Ascending aorta (tissue), 2 donors: ENCODE measurements at regions not wholly inside any gene's neighbourhood (a gene's known extent, or its start where the extent isn't known, plus 50 kb on each side); places are given as distances from the start of the nearest gene placed in this dataset.
A peak's percentile ranks its signal among the peaks of the same experiment; 100 is the strongest.

Source experiments
- DNase-seq, 2 donors: peaks; one replicate each; pipeline ENCODE4 v3.0.0-alpha.2; 2019; ENCODE audit warnings: low spot score in 2 of 2
- H3K27ac ChIP-seq, 2 donors: fragments of 200-600 bp; sonication (generic); one replicate each; pipeline ENCODE4 v1.5.1; 2016 to 2017; ENCODE audit warnings: mild to moderate bottlenecking in 1 of 2
- H3K27me3 ChIP-seq: fragments of 200-600 bp; sonication (generic); one replicate; pipeline ENCODE4 v1.5.1; 2017
- H3K36me3 ChIP-seq, 2 donors: fragments of 200-600 bp; sonication (generic); one replicate each; pipeline ENCODE4 v1.5.1; 2016
- H3K4me1 ChIP-seq, 2 donors: fragments of 200-600 bp; sonication (generic); one replicate each; pipeline ENCODE4 v1.5.1; 2016 to 2017; ENCODE audit warnings: mild to moderate bottlenecking in 1 of 2
- H3K4me3 ChIP-seq, 2 donors: fragments of 200-600 bp; sonication (generic); one replicate each; pipeline ENCODE4 v1.5.1; 2016 to 2017; ENCODE audit warnings: mild to moderate bottlenecking in 1 of 2
- H3K9me3 ChIP-seq, 2 donors: fragments of 200-600 bp; sonication (generic); one replicate each; pipeline ENCODE4 v1.5.1; 2016
- intact Hi-C: fragments of 100-400 bp; cut with DNase I; formaldehyde crosslinking; loops from one replicate; pipeline ENCODE4 v1.15.1; 2023
- TF ChIP-seq, protein P1 (sequence below), 3 experiments: fragments of 200-600 bp in 2 of 3; fragments of 450-650 bp in 1 of 3; sonication (generic) in 2 of 3; IDR thresholded peaks; one replicate each; pipeline ENCODE4 v1.5.1; 2016 to 2019; ENCODE audit warnings: antibody characterized with exemption in 3 of 3, mild to moderate bottlenecking in 1 of 3, moderate library complexity in 1 of 3

DNA sequence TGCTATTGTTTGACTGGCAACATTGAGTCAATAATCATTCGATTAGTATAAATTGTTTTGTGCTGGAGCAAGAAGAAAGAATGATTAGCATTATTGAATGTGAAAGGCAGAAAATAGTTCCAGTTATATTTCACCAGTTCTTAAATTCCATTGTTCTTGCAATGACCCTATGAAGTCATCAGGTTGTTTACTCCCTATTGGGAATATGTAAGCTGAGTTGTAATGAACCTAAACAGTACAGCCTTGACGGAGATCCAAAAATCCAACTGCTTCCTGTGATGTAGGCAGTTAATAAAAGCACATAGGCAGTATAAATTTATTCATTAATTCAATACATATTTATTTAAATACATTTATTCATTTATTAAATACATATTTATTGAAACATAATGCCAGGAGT, 947.5 kb downstream of the PCDH7 start:
- Histone ChIP-seq H3K27me3 (no peaks in the 10 kb centered on the region), H3K4me1 (no peaks in the 10 kb centered on the region), H3K27ac (no peak overlapping the region), H3K36me3 (no peaks in the 10 kb centered on the region), H3K4me3 (no peak overlapping the region), H3K9me3 (no peaks in the 10 kb centered on the region)
- intact Hi-C loops: no loop called here
- DNase-seq: no peak
- TF ChIP-seq, protein P1, sequence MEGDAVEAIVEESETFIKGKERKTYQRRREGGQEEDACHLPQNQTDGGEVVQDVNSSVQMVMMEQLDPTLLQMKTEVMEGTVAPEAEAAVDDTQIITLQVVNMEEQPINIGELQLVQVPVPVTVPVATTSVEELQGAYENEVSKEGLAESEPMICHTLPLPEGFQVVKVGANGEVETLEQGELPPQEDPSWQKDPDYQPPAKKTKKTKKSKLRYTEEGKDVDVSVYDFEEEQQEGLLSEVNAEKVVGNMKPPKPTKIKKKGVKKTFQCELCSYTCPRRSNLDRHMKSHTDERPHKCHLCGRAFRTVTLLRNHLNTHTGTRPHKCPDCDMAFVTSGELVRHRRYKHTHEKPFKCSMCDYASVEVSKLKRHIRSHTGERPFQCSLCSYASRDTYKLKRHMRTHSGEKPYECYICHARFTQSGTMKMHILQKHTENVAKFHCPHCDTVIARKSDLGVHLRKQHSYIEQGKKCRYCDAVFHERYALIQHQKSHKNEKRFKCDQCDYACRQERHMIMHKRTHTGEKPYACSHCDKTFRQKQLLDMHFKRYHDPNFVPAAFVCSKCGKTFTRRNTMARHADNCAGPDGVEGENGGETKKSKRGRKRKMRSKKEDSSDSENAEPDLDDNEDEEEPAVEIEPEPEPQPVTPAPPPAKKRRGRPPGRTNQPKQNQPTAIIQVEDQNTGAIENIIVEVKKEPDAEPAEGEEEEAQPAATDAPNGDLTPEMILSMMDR (IDR thresholded peaks at IDR 0.05): no peak

DNA sequence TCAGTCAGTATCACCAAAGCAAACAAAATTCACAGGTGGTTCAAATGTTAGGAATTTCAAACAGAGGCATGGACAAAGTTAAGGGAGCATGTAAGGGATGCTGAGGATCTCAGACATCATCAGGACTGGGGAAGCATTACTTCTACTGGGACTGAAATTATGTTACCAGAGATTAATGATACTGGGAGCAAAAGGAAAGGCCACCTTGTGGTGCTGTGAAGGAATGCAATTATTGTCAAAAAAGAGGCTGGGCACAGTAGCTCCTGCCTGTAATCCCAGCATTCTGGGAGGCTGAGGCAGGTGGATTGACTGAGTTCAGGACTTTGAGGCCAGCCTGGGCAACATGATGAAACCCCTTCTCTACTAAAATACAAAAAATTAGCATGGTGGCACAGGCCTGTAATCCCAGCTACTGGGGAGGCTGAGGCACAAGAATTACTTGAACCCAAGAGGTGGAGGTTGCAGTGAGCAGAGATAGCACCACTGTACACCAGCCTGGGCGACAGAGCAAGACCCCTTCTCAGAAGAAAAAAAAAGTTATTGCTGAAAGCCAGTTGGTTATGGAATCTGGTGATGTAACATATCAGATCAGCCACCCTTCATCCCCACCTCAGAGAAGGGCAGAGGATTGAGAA, 954.3 kb downstream of the PCDH7 start:
- no peak for DNase-seq
- intact Hi-C loops: no loop called here
- H3K4me1 ChIP-seq: no peaks in the 10 kb centered on the region
- no peaks in the 10 kb centered on the region for H3K9me3 ChIP-seq
- H3K27me3 ChIP-seq: no peaks in the 10 kb centered on the region
- H3K27ac ChIP-seq: no peak overlapping the region
- no peaks in the 10 kb centered on the region for H3K36me3 ChIP-seq
- TF ChIP-seq, protein P1 (IDR thresholded peaks at IDR 0.05): peak in 2 of 3 experiments; percentile 19 to 44
- no peak overlapping the region for H3K4me3 ChIP-seq

DNA sequence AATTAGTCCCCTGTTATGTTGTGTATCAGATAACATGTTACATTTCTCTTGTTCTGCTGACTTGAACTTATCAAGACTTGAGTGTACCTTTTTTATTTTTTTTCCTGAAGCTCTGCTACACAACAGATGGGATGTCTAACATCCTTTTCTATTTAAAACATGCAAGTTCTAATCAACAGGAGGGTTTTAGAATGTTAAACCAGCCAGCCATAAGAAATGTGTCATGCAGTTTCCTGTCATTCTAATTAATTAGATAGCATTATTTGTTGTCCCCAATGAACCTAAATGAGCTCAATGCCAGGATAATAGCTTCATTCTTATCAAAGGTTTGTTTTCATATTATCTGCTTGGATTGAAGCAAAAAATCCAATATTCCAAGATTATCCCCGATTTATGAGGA, 958.2 kb downstream of the PCDH7 start:
- Histone ChIP-seq H3K36me3 (no peaks in the 10 kb centered on the region), H3K27ac (no peak overlapping the region), H3K4me1 (no peaks in the 10 kb centered on the region), H3K27me3 (no peaks in the 10 kb centered on the region), H3K9me3 (no peaks in the 10 kb centered on the region), H3K4me3 (no peak overlapping the region)
- intact Hi-C loops: no loop called here
- DNase-seq: no peak
- TF ChIP-seq, protein P1 (IDR thresholded peaks at IDR 0.05): no peak

DNA sequence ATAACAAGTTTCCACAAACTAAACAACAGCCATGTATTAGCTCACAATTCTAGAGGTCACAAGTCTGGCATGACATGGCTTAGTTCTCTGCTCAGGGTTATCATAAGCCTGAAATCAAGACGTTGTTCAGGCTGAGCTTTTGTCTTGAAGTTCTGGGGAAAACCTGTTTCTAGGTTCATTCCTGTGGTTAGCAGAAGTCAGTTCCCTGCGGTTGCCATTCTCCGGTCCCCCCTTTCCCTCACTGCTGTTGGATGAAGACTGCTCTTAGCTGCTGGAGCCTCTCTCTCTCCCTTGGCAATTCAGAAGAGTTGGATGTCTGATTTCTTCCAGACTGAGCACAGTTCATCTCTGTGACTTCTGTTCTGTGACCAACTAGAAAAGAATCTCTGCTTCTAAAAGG, 962.6 kb downstream of the PCDH7 start:
- H3K4me3 ChIP-seq: no peak overlapping the region
- H3K36me3 ChIP-seq: no peaks in the 10 kb centered on the region
- no peak overlapping the region for H3K27ac ChIP-seq
- intact Hi-C loops: no loop called here
- TF ChIP-seq, protein P1 (IDR thresholded peaks at IDR 0.05): no peak
- H3K27me3 ChIP-seq: no peaks in the 10 kb centered on the region
- DNase-seq: no peak
- H3K4me1 ChIP-seq: no peaks in the 10 kb centered on the region
- no peaks in the 10 kb centered on the region for H3K9me3 ChIP-seq

DNA sequence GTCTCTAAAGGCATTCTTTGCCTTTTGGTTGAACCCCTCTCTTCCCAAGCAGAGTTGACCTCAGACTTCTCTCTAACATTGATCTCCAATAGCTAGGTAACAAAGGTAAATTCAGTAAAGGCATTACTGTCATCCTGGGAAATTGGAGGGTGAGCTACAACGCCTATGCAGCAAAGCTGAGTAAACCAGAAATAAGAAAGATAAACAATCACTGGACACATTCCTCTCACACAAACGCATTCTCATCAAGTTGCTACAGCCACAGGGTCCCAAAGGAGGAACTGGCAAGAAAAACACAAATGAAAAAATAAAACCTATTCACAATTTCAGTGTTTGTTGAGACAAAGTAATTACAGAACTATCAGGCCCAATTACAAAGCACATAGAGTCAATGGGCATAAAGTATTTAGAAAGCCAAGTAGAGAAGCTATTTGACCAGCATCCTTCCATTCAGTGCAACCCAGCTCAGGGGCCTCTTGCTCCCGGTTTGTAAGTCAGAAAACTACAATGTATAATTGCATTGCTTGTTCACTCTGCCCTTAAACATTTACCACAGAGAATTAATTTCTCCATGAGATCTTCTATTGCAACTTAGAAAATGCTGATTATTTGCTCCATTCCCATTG, 967.7 kb downstream of the PCDH7 start:
- no peak overlapping the region for H3K4me3 ChIP-seq
- no peaks in the 10 kb centered on the region for H3K27me3 ChIP-seq
- no peaks in the 10 kb centered on the region for H3K4me1 ChIP-seq
- H3K9me3 ChIP-seq: no peaks in the 10 kb centered on the region
- DNase-seq: no peak
- TF ChIP-seq, protein P1 (IDR thresholded peaks at IDR 0.05): no peak
- no peak overlapping the region for H3K27ac ChIP-seq
- no peaks in the 10 kb centered on the region for H3K36me3 ChIP-seq
- intact Hi-C loops: no loop called here
